HCT116 (cell line): ENCODE measurements at regions not wholly inside any gene's neighbourhood (a gene's known extent, or its start where the extent isn't known, plus 50 kb on each side); places are given as distances from the start of the nearest gene placed in this dataset.

ENCODE experiments used
- ATAC-seq: fragments of 200-7000 bp; cut with Tn5 transposase; 2 replicates; pipeline ENCODE4 v1.9.1; 2020; ENCODE audit warnings: mild to moderate bottlenecking, moderate library complexity
- BruUV-seq: library from RNA; stranded (reverse); fragments of 400-500 nt; replicated peaks from 2 replicates; lab custom pipeline; 2021; lab: Mats Ljungman, UMichigan
- CTCF ChIA-PET: fragments of 300-600 bp; sonication (Branson Sonifier 250); formaldehyde crosslinking; loops from one replicate; lab custom pipeline; 2021; ENCODE audit warnings: antibody characterized with exemption; lab: Charles Lee
- POLR2A ChIA-PET: fragments of 300-600, 350-600 bp; sonication (Branson Sonifier 250); formaldehyde crosslinking; loops from one replicate; lab custom pipeline; 2021; ENCODE audit warnings: antibody characterized with exemption; lab: Charles Lee
- RAD21 ChIA-PET, 2 experiments: fragments of 300-600 bp; sonication (Branson Sonifier 250); formaldehyde crosslinking; loops; one replicate each; lab custom pipeline; 2023; ENCODE audit warnings: low total read pairs in 2 of 2; ENCODE audit not compliant: uncharacterized antibody in 2 of 2, unreplicated experiment in 2 of 2, low non-redundant PET in 1 of 2; lab: Charles Lee
- DNase-seq: peaks from one replicate; pipeline ENCODE4 v3.0.0-alpha.2; 2010; ENCODE audit warnings: low read depth, low spot score
- H2AFZ ChIP-seq: fragments of 200-600 bp; shearing (Covaris generic), sonication (generic); 2 replicates; pipeline ENCODE4 v1.6.1; 2017; ENCODE audit warnings: low read depth, mixed run types, mixed read lengths, antibody characterized with exemption, low read length; ENCODE audit not compliant: poor library complexity, severe bottlenecking
- H3K27ac ChIP-seq: 2 replicates; pipeline ENCODE4 v1.5.1; 2012; ENCODE audit warnings: low read depth, low read length
- H3K27me3 ChIP-seq: fragments of 200-600 bp; sonication (generic); 2 replicates; pipeline ENCODE4 v1.6.1; 2016; ENCODE audit warnings: mixed run types, low read length, mixed read lengths; ENCODE audit not compliant: insufficient read depth
- H3K36me3 ChIP-seq, 2 experiments: fragments of 200-500 bp in 1 of 2; fragments of 200-600 bp in 1 of 2; sonication (Bioruptor generic) in 1 of 2; sonication (generic) in 1 of 2; 2 replicates each; pipeline versions ENCODE4 v1.5.1 to v1.6.1; 2014 to 2016; ENCODE audit warnings: low read length in 2 of 2, inconsistent platforms in 1 of 2, mixed read lengths in 1 of 2, mixed run types in 1 of 2; ENCODE audit not compliant: insufficient read depth in 2 of 2, control insufficient read depth in 1 of 2
- H3K4me1 ChIP-seq, 2 experiments: fragments of 200-600 bp in 1 of 2; sonication (generic) in 1 of 2; 2 replicates each; pipeline versions ENCODE4 v1.5.1 to v1.6.1; 2012 to 2017; ENCODE audit warnings: low read length in 2 of 2, inconsistent platforms in 1 of 2, mild to moderate bottlenecking in 1 of 2, mixed read lengths in 1 of 2, mixed run types in 1 of 2, moderate library complexity in 1 of 2; ENCODE audit not compliant: insufficient read depth in 2 of 2, control insufficient read depth in 1 of 2
- H3K4me2 ChIP-seq: fragments of 200-600 bp; sonication (generic); 2 replicates; pipeline ENCODE4 v1.6.1; 2017; ENCODE audit warnings: mixed run types, low read length, mixed read lengths
- H3K4me3 ChIP-seq, 2 experiments: fragments of 200-600 bp in 1 of 2; sonication (generic) in 1 of 2; replicated peaks in 1 of 2; 2 replicates each; pipeline ENCODE4 v1.5.1; 2011 to 2016; ENCODE audit warnings: low read length in 2 of 2, control low read depth in 1 of 2, low read depth in 1 of 2, mild to moderate bottlenecking in 1 of 2, mixed read lengths in 1 of 2, mixed run types in 1 of 2
- H3K79me2 ChIP-seq: fragments of 200-600 bp; sonication (generic); 2 replicates; pipeline ENCODE4 v1.6.1; 2017; ENCODE audit warnings: mild to moderate bottlenecking, mixed run types, low read length, moderate library complexity, mixed read lengths; ENCODE audit not compliant: insufficient read depth
- H3K9ac ChIP-seq: fragments of 200-600 bp; sonication (generic); 2 replicates; pipeline ENCODE4 v1.6.1; 2016; ENCODE audit warnings: low read length, mixed read lengths
- H3K9me2 ChIP-seq: fragments of 200-600 bp; sonication (generic), shearing (Covaris generic); 2 replicates; pipeline ENCODE4 v1.6.1; 2017; ENCODE audit warnings: mixed run types, mild to moderate bottlenecking, moderate library complexity; ENCODE audit not compliant: insufficient read depth
- H3K9me3 ChIP-seq, 2 experiments: fragments of 200-500 bp in 1 of 2; fragments of 200-600 bp in 1 of 2; sonication (Bioruptor generic) in 1 of 2; sonication (generic) in 1 of 2; 2 replicates each; pipeline ENCODE4 v1.6.1; 2014 to 2017; ENCODE audit warnings: low read length in 2 of 2, mixed read lengths in 2 of 2, inconsistent platforms in 1 of 2, low read depth in 1 of 2, mild to moderate bottlenecking in 1 of 2, mixed run types in 1 of 2, moderate library complexity in 1 of 2; ENCODE audit not compliant: control insufficient read depth in 1 of 2, insufficient read depth in 1 of 2
- H4K20me1 ChIP-seq: fragments of 200-600 bp; sonication (generic), shearing (Covaris generic); 2 replicates; pipeline ENCODE4 v1.6.1; 2017; ENCODE audit warnings: mixed run types, mild to moderate bottlenecking, moderate library complexity; ENCODE audit not compliant: insufficient read depth
- CBX3 ChIP-seq: IDR thresholded peaks from 2 replicates; pipeline ENCODE4 v1.6.1; 2012; ENCODE audit warnings: low read depth
- CEBPB ChIP-seq: IDR thresholded peaks from 2 replicates; pipeline ENCODE4 v1.6.1; 2012; ENCODE audit warnings: low read depth
- EGR1 ChIP-seq: IDR thresholded peaks from 2 replicates; pipeline ENCODE4 v1.6.1; 2012; ENCODE audit warnings: low read depth
- SIN3A ChIP-seq: IDR thresholded peaks from 2 replicates; pipeline ENCODE4 v1.6.1; 2012; ENCODE audit warnings: low read depth
- ZBTB33 ChIP-seq: IDR thresholded peaks from 2 replicates; pipeline ENCODE4 v1.6.1; 2011; ENCODE audit warnings: mild to moderate bottlenecking, low read length, moderate library complexity; ENCODE audit not compliant: insufficient replicate concordance; ENCODE audit errors: extremely low read depth
- ZNF274 ChIP-seq: fragments of 200-500 bp; sonication (Bioruptor generic); IDR thresholded peaks from 2 replicates; pipeline ENCODE4 v1.6.1; 2014; ENCODE audit warnings: mild to moderate bottlenecking, low read depth, low read length, inconsistent platforms
- intact Hi-C: fragments of 100-400 bp; cut with micrococcal nuclease; formaldehyde crosslinking; loops from 2 replicates; pipeline ENCODE4 v1.10.0; 2022
- TF ChIP-seq, protein P1 (sequence below): IDR thresholded peaks from 2 replicates; pipeline ENCODE4 v1.6.1; 2012
- TF ChIP-seq, protein P2 (sequence below): IDR thresholded peaks from 2 replicates; pipeline ENCODE4 v1.6.1; 2012; ENCODE audit warnings: low read depth
- TF ChIP-seq, protein P3 (sequence below): IDR thresholded peaks from 2 replicates; pipeline ENCODE4 v1.6.1; 2012

DNA sequence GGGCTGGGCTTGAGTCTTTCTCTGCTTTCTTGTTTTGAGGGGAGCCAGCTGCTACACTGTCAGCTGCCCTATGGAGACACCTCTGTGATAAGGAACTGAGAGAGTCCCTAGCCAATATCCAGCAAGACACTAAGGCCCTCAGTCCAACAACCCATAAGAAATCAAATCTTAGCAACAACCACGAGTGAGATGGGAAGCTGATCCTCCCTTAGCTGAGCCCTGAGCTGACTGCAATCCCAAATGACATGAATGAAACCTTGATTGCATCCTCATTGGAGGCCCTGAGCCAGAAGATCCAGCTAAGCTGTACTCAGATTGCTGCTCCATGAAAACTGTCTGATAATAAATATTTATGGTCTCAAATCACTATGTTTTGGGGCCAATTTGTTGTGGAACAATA, 302.1 kb upstream of the MME start:
- RAD21 ChIA-PET = no interaction called here
- intact Hi-C loops = no loop called here

More for the DNA sequence above, 302.1 kb upstream of the MME start:
- Histone ChIP-seq H3K4me1 (no peaks in the 10 kb centered on the region), H3K79me2 (no peaks in the 10 kb centered on the region), H3K4me2 (no peak overlapping the region), H2AFZ (no peak overlapping the region), H3K36me3 (no peaks in the 10 kb centered on the region), H3K9me2 (no peaks in the 10 kb centered on the region), H3K9ac (no peak overlapping the region), H3K27me3 (no peaks in the 10 kb centered on the region), H3K4me3 (no peak overlapping the region), H3K9me3 (no peaks in the 10 kb centered on the region), H3K27ac (no peak overlapping the region), H4K20me1 (no peaks in the 10 kb centered on the region)
- ATAC-seq (no peak), DNase-seq (no peak)
- TF ChIP-seq SIN3A = no peak
- TF ChIP-seq CBX3 = no peak
- no peak for TF ChIP-seq EGR1
- TF ChIP-seq, protein P1, sequence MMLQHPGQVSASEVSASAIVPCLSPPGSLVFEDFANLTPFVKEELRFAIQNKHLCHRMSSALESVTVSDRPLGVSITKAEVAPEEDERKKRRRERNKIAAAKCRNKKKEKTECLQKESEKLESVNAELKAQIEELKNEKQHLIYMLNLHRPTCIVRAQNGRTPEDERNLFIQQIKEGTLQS = no peak
- TF ChIP-seq ZBTB33 = no peak
- TF ChIP-seq, protein P2, sequence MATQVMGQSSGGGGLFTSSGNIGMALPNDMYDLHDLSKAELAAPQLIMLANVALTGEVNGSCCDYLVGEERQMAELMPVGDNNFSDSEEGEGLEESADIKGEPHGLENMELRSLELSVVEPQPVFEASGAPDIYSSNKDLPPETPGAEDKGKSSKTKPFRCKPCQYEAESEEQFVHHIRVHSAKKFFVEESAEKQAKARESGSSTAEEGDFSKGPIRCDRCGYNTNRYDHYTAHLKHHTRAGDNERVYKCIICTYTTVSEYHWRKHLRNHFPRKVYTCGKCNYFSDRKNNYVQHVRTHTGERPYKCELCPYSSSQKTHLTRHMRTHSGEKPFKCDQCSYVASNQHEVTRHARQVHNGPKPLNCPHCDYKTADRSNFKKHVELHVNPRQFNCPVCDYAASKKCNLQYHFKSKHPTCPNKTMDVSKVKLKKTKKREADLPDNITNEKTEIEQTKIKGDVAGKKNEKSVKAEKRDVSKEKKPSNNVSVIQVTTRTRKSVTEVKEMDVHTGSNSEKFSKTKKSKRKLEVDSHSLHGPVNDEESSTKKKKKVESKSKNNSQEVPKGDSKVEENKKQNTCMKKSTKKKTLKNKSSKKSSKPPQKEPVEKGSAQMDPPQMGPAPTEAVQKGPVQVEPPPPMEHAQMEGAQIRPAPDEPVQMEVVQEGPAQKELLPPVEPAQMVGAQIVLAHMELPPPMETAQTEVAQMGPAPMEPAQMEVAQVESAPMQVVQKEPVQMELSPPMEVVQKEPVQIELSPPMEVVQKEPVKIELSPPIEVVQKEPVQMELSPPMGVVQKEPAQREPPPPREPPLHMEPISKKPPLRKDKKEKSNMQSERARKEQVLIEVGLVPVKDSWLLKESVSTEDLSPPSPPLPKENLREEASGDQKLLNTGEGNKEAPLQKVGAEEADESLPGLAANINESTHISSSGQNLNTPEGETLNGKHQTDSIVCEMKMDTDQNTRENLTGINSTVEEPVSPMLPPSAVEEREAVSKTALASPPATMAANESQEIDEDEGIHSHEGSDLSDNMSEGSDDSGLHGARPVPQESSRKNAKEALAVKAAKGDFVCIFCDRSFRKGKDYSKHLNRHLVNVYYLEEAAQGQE = no peak
- no peak for TF ChIP-seq ZNF274
- no peak for TF ChIP-seq CEBPB
- TF ChIP-seq, protein P3, sequence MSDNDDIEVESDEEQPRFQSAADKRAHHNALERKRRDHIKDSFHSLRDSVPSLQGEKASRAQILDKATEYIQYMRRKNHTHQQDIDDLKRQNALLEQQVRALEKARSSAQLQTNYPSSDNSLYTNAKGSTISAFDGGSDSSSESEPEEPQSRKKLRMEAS = no peak
- BruUV-seq = no TSS peak
- POLR2A ChIA-PET = no interaction called here
- CTCF ChIA-PET = no interaction called here
